ENCODE measurements at regions not wholly inside any gene's neighbourhood (a gene's known extent, or its start where the extent isn't known, plus 50 kb on each side); places are given as distances from the start of the nearest gene placed in this dataset.

GRCh38 chr3:68287101-68287500 lies 632.7 kb upstream of the SUCLG2 start:
- H3K4me3 ChIP-seq (ENCODE audit: low read depth, low read length): no peak overlapping the region
- no peak for TF ChIP-seq CTCF (IDR thresholded peaks at IDR 0.05; ENCODE audit: low read depth, low read length)

GRCh38 chr3:68274286-68274685 lies 619.9 kb upstream of the SUCLG2 start:
- TF ChIP-seq CTCF (IDR thresholded peaks at IDR 0.05; ENCODE audit: low read depth, low read length): no peak

DNA sequence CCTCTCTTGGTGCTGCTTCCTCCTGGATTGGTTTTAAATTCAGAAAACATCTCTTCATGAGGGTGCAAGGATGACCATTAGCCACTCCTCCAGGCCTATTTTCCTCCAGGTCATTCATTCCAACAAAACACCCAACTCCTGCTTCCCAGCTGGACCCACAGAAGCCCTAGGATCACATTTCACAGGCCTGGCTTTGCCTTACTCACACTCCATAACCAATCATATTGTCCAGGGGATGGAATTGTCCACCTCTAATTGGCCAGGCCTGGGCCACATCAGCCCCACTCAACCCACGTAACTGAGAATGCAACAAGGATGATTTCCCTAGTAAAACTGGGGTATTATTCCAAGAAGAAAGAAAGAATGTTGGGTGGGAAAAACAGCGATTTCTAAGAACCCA lies 616.7 kb upstream of the SUCLG2 start:
- H3K4me3 ChIP-seq (ENCODE audit: low read depth, low read length): no peak overlapping the region
- no peak for TF ChIP-seq CTCF (IDR thresholded peaks at IDR 0.05; ENCODE audit: low read depth, low read length)

More at GRCh38 chr3:68274286-68274685, 619.9 kb upstream of the SUCLG2 start:
- H3K4me3 ChIP-seq (ENCODE audit: low read depth, low read length): no peak overlapping the region

DNA sequence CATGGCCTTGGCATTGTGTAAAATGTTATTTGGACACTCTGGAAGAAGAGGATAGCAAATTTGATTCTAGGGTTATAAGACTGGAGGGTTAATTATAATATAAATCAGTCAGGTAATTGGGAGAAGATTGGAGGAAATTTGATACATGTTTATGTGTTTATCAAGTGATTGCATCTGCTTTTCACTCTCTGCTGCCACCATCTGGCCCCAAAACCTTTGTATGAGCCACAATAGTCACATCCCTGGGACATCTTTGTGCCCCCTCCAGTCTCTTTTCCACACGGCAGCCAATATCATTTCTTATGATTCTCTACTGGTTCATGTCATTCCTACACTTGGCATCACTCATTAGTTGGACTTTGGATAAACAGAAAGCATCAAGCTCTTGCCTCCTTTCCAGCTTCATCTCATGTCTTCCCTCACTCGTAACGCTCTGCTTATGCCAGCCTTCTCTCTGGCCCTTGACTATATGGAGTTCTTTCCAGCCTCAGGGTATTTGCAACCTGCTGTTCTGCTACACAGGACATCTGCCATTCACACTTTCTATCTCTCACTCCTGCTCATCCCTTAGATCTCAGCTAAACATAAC lies 602.3 kb upstream of the SUCLG2 start:
- no peak for TF ChIP-seq CTCF (IDR thresholded peaks at IDR 0.05; ENCODE audit: low read depth, low read length)
- no peak overlapping the region for H3K4me3 ChIP-seq (ENCODE audit: low read depth, low read length)

GRCh38 chr3:68249265-68249664 lies 594.9 kb upstream of the SUCLG2 start:
- no peak for TF ChIP-seq CTCF (IDR thresholded peaks at IDR 0.05; ENCODE audit: low read depth, low read length)
- H3K4me3 ChIP-seq (ENCODE audit: low read depth, low read length): no peak overlapping the region

- TF ChIP-seq CTCF (IDR thresholded peaks at IDR 0.05; ENCODE audit: low read depth, low read length): no peak
- H3K4me3 ChIP-seq (ENCODE audit: low read depth, low read length): no peak overlapping the region
These were observed 588.2 kb upstream of the SUCLG2 start for GRCh38 chr3:68242606-68243005.

DNA sequence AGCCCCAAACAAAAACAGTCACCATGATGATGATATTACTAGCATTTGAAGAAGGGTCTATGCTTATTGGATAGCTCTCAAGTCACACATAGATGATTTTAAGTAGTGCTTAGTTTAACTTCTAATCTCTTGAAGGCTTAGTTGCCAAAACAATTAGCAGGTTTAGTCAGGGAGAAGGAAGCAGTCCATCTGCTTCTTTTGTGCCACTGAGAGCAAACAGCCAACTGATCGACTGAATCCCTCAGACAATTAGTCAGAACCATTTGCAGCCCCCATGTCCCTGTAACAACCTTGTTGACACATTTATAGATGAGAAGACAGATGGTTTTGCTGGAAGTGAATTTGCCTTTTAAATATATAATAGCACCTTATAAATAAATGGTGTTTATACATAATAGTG lies 585.1 kb upstream of the SUCLG2 start:
- no peak for TF ChIP-seq CTCF (IDR thresholded peaks at IDR 0.05; ENCODE audit: low read depth, low read length)
- H3K4me3 ChIP-seq (ENCODE audit: low read depth, low read length): no peak overlapping the region
